Lower lobe of right lung (tissue), 2 donors: ENCODE measurements at regions not wholly inside any gene's neighbourhood (a gene's known extent, or its start where the extent isn't known, plus 50 kb on each side); places are given as distances from the start of the nearest gene placed in this dataset.

ENCODE experiments used
- ATAC-seq, 2 donors: fragments of 200-7000 bp; cut with Tn5 transposase; one replicate each; pipeline ENCODE4 v1.9.1; 2020 to 2022; ENCODE audit warnings: mild to moderate bottlenecking in 2 of 2, moderate library complexity in 2 of 2
- DNase-seq: peaks from one replicate; pipeline ENCODE4 v3.0.0-alpha.2; 2020
- H3K27ac ChIP-seq: fragments of 200-600 bp; one replicate; pipeline ENCODE4 v1.8.0; 2022
- H3K27me3 ChIP-seq: fragments of 200-600 bp; one replicate; pipeline ENCODE4 v1.8.0; 2022; ENCODE audit warnings: low read depth
- H3K36me3 ChIP-seq: fragments of 200-600 bp; one replicate; pipeline ENCODE4 v1.8.0; 2022; ENCODE audit warnings: mild to moderate bottlenecking
- H3K4me1 ChIP-seq: fragments of 200-600 bp; one replicate; pipeline ENCODE4 v1.8.0; 2022
- H3K4me3 ChIP-seq: fragments of 200-600 bp; one replicate; pipeline ENCODE4 v1.8.0; 2022; ENCODE audit warnings: mild to moderate bottlenecking
- H3K9me3 ChIP-seq: fragments of 200-600 bp; one replicate; pipeline ENCODE4 v1.8.0; 2022
- CTCF ChIP-seq: fragments of 200-600 bp; IDR thresholded peaks from one replicate; pipeline ENCODE4 v1.8.0; 2022; ENCODE audit warnings: antibody characterized with exemption, mild to moderate bottlenecking
- intact Hi-C: fragments of 100-400 bp; cut with DNase I; formaldehyde crosslinking; loops from one replicate; pipeline ENCODE4 v1.11.0; 2022
- donor health status: DM: no; HTN: yes; CAD: no; lungs with severe emphysema.

GRCh38 chr6:134816780-134817179 is 133.1 kb downstream of the ALDH8A1 start:
- intact Hi-C loops, result no loop called here
- Histone ChIP-seq H3K36me3 (no peaks in the 10 kb centered on the region), H3K27me3 (no peaks in the 10 kb centered on the region), H3K4me1 (peaks cover 4% of the 10 kb centered on the region), H3K27ac (no peak overlapping the region), H3K9me3 (no peaks in the 10 kb centered on the region), H3K4me3 (no peak overlapping the region)
- DNase-seq (no peak), ATAC-seq (no peak)
- no peak for TF ChIP-seq CTCF

GRCh38 chr6:134816300-134816699 is 133.6 kb downstream of the ALDH8A1 start:
- Histone ChIP-seq H3K36me3 (no peaks in the 10 kb centered on the region), H3K4me1 (no peaks in the 10 kb centered on the region), H3K27ac (no peak overlapping the region), H3K4me3 (no peak overlapping the region), H3K27me3 (no peaks in the 10 kb centered on the region), H3K9me3 (no peaks in the 10 kb centered on the region)
- no peak for TF ChIP-seq CTCF
- no peak for DNase-seq
- intact Hi-C loops, result no loop called here
- ATAC-seq, result no peak

- ATAC-seq (no peak), DNase-seq (no peak)
- Histone ChIP-seq H3K27me3 (no peaks in the 10 kb centered on the region), H3K4me1 (no peaks in the 10 kb centered on the region), H3K4me3 (no peak overlapping the region), H3K27ac (no peak overlapping the region), H3K36me3 (no peaks in the 10 kb centered on the region), H3K9me3 (no peaks in the 10 kb centered on the region)
- TF ChIP-seq CTCF, result no peak
- intact Hi-C loops, result no loop called here
Measured at GRCh38 chr6:134814076-134814695, 135.7 kb downstream of the ALDH8A1 start.

- intact Hi-C loops, result no loop called here
- Histone ChIP-seq H3K36me3 (no peaks in the 10 kb centered on the region), H3K27me3 (no peaks in the 10 kb centered on the region), H3K27ac (no peak overlapping the region), H3K4me1 (no peaks in the 10 kb centered on the region), H3K9me3 (no peaks in the 10 kb centered on the region), H3K4me3 (no peak overlapping the region)
- TF ChIP-seq CTCF, result no peak
- ATAC-seq (no peak), DNase-seq (no peak)
Measured at GRCh38 chr6:134813146-134813545, 136.8 kb downstream of the ALDH8A1 start.

GRCh38 chr6:134810402-134810801 is 139.5 kb downstream of the ALDH8A1 start:
- H3K27ac ChIP-seq, result no peak overlapping the region

More at GRCh38 chr6:134810402-134810801, 139.5 kb downstream of the ALDH8A1 start:
- DNase-seq (no peak), ATAC-seq (no peak)
- intact Hi-C loops, result no loop called here
- Histone ChIP-seq H3K36me3 (no peaks in the 10 kb centered on the region), H3K9me3 (no peaks in the 10 kb centered on the region), H3K4me1 (no peaks in the 10 kb centered on the region), H3K27me3 (no peaks in the 10 kb centered on the region), H3K4me3 (no peak overlapping the region)
- TF ChIP-seq CTCF, result no peak
